ENCODE measurements at regions not wholly inside any gene's neighbourhood (a gene's known extent, or its start where the extent isn't known, plus 50 kb on each side); places are given as distances from the start of the nearest gene placed in this dataset.
"Not testable (repeated sequence)": the region's sequence is repeated elsewhere in the genome, so short reads cannot be mapped to it uniquely, and the experiment has no call there.

GRCh38 chr2:37802899-37803379, 122.1 kb upstream of the RMDN2 start:
- Histone ChIP-seq H3K27ac (ENCODE audit: low read depth, low read length) (no peak overlapping the region), H3K27me3 (ENCODE audit: control insufficient read depth, insufficient read depth, low read length, poor library complexity, severe bottlenecking) (no peaks in the 10 kb centered on the region), H3K4me3 (ENCODE audit: low read length) (no peak overlapping the region), H3K9ac (ENCODE audit: extremely low read depth, low read length, poor library complexity, severe bottlenecking) (no peak overlapping the region), H3K36me3 (ENCODE audit: control insufficient read depth, insufficient read depth, low read length) (no peaks in the 10 kb centered on the region), H3K9me3 (ENCODE audit: control insufficient read depth, low read length) (peaks cover 15% of the 10 kb centered on the region), H3K4me1 (ENCODE audit: control insufficient read depth, insufficient read depth, low read length) (peaks cover 16% of the 10 kb centered on the region)
- peaks cover 16% of the 10 kb centered on the region for H3K9me3 Mint-ChIP-seq
- no peaks in the 10 kb centered on the region for H3K36me3 Mint-ChIP-seq (ENCODE audit: low read depth)
- TF ChIP-seq, protein P1, sequence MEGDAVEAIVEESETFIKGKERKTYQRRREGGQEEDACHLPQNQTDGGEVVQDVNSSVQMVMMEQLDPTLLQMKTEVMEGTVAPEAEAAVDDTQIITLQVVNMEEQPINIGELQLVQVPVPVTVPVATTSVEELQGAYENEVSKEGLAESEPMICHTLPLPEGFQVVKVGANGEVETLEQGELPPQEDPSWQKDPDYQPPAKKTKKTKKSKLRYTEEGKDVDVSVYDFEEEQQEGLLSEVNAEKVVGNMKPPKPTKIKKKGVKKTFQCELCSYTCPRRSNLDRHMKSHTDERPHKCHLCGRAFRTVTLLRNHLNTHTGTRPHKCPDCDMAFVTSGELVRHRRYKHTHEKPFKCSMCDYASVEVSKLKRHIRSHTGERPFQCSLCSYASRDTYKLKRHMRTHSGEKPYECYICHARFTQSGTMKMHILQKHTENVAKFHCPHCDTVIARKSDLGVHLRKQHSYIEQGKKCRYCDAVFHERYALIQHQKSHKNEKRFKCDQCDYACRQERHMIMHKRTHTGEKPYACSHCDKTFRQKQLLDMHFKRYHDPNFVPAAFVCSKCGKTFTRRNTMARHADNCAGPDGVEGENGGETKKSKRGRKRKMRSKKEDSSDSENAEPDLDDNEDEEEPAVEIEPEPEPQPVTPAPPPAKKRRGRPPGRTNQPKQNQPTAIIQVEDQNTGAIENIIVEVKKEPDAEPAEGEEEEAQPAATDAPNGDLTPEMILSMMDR (conservative IDR thresholded peaks at IDR 0.05): no peak
- no peak for DNase-seq
- H3K4me1 Mint-ChIP-seq: peaks cover 27% of the 10 kb centered on the region
- peaks cover 19% of the 10 kb centered on the region for H3K27me3 Mint-ChIP-seq (ENCODE audit: insufficient read depth)
- no peak overlapping the region for H3K4me3 Mint-ChIP-seq
- no peak overlapping the region for H3K27ac Mint-ChIP-seq

- not testable (repeated sequence) for DNase-seq; H3K27me3 ChIP-seq (ENCODE audit: control insufficient read depth, insufficient read depth, low read length, poor library complexity, severe bottlenecking); H3K9ac ChIP-seq (ENCODE audit: extremely low read depth, low read length, poor library complexity, severe bottlenecking); H3K27ac Mint-ChIP-seq; H3K4me1 ChIP-seq (ENCODE audit: control insufficient read depth, insufficient read depth, low read length); H3K36me3 Mint-ChIP-seq (ENCODE audit: low read depth); H3K36me3 ChIP-seq (ENCODE audit: control insufficient read depth, insufficient read depth, low read length); H3K4me3 Mint-ChIP-seq; H3K4me3 ChIP-seq (ENCODE audit: low read length); H3K27ac ChIP-seq (ENCODE audit: low read depth, low read length)
- Mint-ChIP-seq H3K27me3 (ENCODE audit: insufficient read depth) (peaks cover 10% of the 10 kb centered on the region), H3K9me3 (peaks cover 21% of the 10 kb centered on the region), H3K4me1 (peaks cover 13% of the 10 kb centered on the region)
- H3K9me3 ChIP-seq (ENCODE audit: control insufficient read depth, low read length): peaks cover 29% of the 10 kb centered on the region
- WGBS, 2 experiments (ENCODE audit: insufficient coverage in 1 of 2, insufficient read length in 1 of 2): 100% methylated on average over 2 of the region's 2 CpGs; no CpG with 5 or more reads in 1 of the 2 experiments
These were observed 119.1 kb upstream of the RMDN2 start for GRCh38 chr2:37806004-37806403.

DNA sequence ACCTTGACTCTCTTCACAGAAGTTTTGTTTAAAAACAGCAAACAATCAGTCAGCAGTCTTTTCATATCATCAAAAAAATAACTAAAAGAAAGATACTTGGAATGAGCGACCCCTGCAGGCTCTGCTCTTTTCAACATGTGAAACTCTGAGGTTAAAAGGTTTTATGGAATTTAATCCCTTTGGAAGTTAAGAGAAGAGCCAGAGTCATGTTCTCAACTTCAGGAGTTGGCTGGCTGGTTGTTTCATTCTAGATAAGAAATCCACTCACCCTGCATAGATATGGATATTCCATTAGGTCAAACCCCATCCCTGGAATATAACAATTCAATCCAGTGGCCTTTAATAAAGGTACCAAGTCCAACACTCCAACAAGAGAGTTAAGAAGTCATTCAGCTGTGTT, 115.6 kb upstream of the RMDN2 start:
- Mint-ChIP-seq H3K4me3 (no peak overlapping the region), H3K4me1 (no peaks in the 10 kb centered on the region), H3K27me3 (ENCODE audit: insufficient read depth) (peaks cover 9% of the 10 kb centered on the region), H3K27ac (no peak overlapping the region), H3K36me3 (ENCODE audit: low read depth) (peaks cover 1% of the 10 kb centered on the region), H3K9me3 (peaks cover 20% of the 10 kb centered on the region)
- Histone ChIP-seq H3K4me1 (ENCODE audit: control insufficient read depth, insufficient read depth, low read length) (no peaks in the 10 kb centered on the region), H3K9me3 (ENCODE audit: control insufficient read depth, low read length) (peaks cover 29% of the 10 kb centered on the region), H3K27me3 (ENCODE audit: control insufficient read depth, insufficient read depth, low read length, poor library complexity, severe bottlenecking) (no peaks in the 10 kb centered on the region), H3K36me3 (ENCODE audit: control insufficient read depth, insufficient read depth, low read length) (no peaks in the 10 kb centered on the region), H3K27ac (ENCODE audit: low read depth, low read length) (no peak overlapping the region), H3K9ac (ENCODE audit: extremely low read depth, low read length, poor library complexity, severe bottlenecking) (no peak overlapping the region), H3K4me3 (ENCODE audit: low read length) (peak overlapping the region; percentile 3)
- DNase-seq: peak; percentile 72
- 26% methylated on average over 1 of the region's 1 CpG; no CpG with 5 or more reads in 1 of the 2 experiments for WGBS, 2 experiments (ENCODE audit: insufficient coverage in 1 of 2, insufficient read length in 1 of 2)
- TF ChIP-seq, protein P1 (conservative IDR thresholded peaks at IDR 0.05): peak; percentile 81

DNA sequence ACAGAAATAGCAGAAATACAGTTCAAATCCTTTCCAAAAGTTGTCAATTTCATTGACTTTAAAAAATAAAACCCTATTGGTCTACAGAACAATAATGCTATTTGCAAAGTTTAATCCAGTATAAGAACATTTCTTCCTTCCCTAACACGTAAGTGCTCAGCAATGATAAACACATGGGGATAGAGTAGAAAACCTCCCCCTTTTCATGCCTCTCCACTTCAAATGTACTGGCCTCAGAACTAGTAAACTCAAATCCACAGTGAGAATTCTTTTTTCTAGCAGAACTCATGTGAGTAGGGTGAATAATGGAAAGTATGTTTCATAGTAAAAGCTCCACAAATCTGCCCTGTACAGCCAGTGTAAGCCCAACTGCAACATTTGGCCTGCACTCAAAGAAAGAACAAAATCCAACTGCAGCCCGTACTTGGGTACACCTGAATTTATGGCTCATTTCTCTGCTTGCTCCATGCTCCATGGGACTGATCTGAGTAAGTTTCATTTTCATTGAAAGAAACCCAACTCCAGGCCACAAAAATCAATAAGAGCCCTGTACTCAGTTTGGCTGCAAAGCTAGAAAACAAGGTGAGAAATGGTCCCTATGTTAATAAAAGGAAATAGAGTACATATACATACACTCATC, 115.0 kb upstream of the RMDN2 start:
- Mint-ChIP-seq H3K9me3 (peaks cover 17% of the 10 kb centered on the region), H3K4me3 (no peak overlapping the region), H3K27ac (no peak overlapping the region), H3K27me3 (ENCODE audit: insufficient read depth) (peaks cover 9% of the 10 kb centered on the region), H3K36me3 (ENCODE audit: low read depth) (peaks cover 1% of the 10 kb centered on the region), H3K4me1 (no peaks in the 10 kb centered on the region)
- Histone ChIP-seq H3K9me3 (ENCODE audit: control insufficient read depth, low read length) (peaks cover 29% of the 10 kb centered on the region), H3K27ac (ENCODE audit: low read depth, low read length) (no peak overlapping the region), H3K4me3 (ENCODE audit: low read length) (no peak overlapping the region), H3K4me1 (ENCODE audit: control insufficient read depth, insufficient read depth, low read length) (no peaks in the 10 kb centered on the region), H3K27me3 (ENCODE audit: control insufficient read depth, insufficient read depth, low read length, poor library complexity, severe bottlenecking) (no peaks in the 10 kb centered on the region), H3K36me3 (ENCODE audit: control insufficient read depth, insufficient read depth, low read length) (no peaks in the 10 kb centered on the region), H3K9ac (ENCODE audit: extremely low read depth, low read length, poor library complexity, severe bottlenecking) (no peak overlapping the region)
- TF ChIP-seq, protein P1 (conservative IDR thresholded peaks at IDR 0.05): no peak
- DNase-seq: no peak
- WGBS, 2 experiments (ENCODE audit: insufficient coverage in 1 of 2, insufficient read length in 1 of 2): 86 to 95% methylated on average over 2 of the region's 2 CpGs

All from endodermal cell (in vitro differentiated cells).